ENCODE measurements at regions not wholly inside any gene's neighbourhood (a gene's known extent, or its start where the extent isn't known, plus 50 kb on each side); places are given as distances from the start of the nearest gene placed in this dataset.

DNA sequence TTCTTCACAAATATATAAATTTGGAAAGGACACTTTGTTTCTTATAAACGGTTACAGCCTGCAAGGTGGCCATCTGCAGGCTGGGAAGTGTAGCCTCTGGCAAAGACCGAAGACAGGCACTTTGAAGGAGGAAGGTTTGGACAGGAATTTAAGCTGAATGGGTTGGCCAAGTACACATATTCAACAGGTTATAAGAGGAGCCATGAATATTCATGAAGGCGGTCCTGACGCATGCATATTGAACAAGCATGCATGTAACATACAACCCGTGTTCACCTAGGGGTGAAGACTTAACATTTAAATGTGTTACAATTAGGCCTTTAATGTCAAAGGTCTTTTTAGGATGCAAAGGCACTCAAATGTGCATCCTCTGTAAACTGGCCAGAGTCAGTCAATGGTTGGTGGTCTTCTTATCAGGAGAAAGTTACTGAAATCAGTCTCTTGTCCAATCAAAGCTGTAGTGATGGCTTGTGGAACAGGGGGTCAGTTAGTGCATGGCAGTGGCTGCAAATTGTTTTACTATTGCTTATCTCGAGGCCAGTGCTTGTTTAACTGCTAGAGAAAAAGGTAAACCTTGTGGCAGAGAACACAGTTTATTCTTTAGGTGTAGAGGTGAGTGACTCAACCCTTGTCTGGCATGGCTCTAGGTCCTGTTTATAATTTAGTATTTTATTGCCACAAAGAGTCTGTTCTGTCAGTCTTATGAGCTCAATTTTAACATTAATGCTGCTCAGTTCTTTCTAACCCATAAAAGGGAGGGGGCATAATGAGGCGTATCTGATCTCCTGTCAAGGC is 70.3 kb upstream of the F3 start:
- DNase-seq: no peak

DNA sequence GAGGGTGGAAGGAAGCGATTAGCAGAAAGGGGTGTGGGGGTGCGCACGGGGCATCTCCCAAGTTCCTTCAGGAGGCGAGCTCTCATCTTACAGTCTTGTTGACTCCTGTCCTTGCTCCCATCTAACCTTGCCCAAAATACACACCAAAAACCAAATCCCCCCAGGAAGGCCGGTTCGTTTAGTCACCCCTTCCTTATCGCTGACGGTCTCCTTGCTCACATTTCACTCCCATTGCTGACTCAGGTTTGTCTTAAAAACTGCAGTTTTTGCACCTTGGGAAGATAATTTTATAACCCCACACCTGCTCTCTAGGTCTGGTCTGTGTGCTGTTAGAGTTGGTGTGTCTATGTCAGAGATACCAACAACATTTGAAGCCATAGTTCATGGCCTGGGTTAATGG is 68.1 kb upstream of the F3 start:
- DNase-seq: no peak

DNA sequence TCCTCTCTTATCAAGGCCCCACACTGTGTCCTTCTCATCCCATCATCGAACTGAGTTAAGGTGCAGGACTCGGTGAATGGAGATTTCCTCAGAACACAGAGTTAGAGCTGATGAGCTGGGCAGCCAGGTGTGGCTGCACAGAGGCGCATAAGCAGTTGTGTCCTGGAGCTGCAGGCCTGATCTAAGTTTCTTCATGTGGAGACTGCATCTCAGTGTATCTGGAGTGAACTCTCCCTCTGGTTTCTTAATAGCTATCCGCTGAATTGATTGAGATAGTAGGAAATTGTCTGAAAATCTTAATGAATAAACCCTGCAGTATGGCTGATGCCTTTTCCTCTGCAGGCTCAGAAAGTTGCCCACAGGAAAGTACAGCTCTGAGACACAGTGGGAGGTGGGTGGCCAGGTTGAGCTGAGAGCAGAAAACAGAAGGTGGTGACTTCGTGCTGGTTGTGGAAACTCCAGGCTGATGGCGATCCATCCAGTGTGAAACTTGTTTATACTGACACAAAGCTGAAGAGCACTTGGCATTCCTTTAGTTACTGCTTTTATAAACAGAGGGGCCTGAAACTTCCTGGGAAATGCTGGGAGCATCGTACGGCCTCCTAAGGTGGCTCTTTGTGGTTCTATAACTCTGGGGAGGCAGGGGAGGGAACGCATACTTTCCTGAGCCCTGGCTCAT is 67.4 kb upstream of the F3 start:
- DNase-seq: no peak

DNA sequence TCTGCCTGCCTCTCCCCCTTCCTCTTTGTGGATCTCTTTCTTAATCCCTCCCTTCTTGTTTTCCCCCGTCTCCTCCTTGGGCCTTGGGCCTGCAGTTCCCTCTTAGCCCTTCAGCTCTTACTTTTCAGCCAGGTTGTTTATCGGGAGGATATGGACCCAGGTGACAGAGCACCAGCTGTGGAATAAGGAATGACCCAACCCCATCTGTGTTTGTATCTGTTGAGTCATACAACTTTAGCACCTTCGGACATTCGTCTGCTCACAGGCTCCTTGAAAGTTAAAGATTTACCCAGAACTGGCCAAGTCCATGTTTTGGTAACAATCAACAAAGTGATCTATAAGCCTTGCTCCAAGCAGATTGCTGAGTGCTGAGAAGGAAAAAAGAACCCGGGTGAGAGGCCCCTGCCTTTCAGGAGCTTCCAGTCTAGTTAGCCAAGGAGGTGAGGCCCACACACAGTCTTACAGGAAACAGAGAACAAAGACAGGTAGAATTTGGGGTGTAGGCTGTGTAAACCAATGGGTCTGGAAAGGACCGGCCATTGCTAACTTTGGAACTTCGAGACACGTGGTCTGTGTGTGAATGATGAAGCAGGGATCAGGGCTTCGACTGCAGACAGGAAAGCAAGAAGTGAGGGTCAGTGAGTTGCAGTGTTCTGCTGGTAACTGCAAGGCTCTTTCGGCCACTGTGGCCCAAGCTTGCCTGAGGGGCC is 66.7 kb upstream of the F3 start:
- DNase-seq: no peak

DNA sequence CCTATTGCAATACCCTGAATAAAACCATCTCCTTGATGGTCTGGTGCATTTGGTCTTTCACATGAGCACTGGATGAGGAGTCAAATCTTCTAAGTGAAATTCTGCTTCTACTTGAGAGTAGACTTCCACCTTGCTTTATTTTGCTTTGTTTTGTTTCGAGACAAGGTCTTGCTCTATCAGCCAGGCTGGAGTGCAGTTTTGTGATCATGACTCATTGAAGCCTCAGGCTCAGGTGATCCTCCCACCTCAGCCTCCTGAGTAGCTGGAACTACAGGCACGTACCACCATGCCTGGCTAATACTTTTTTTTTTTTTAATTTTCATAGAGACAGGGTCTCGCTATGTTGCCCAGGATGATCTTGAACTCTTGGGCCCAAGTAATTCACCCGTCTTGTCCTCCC is 65.8 kb upstream of the F3 start:
- no peak for DNase-seq

DNA sequence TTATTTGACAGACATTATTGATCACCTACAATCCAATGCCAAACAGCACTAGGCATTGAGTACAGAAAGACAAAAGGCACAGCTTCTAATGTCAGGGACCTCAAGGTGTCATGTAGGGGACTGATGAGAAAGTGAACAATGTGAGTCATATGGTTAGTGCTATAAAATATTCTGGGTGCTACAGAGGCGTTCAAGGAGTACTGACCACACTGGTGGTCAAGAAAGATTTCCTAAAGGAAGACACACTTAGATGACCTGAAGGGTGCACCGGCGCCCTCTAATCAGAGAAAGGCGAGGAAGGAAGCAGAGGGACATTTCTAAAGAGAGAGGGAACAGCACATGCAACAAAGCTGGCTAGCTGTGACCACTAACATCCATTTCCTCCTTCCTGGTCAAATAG is 64.9 kb upstream of the F3 start:
- DNase-seq: no peak

DNA sequence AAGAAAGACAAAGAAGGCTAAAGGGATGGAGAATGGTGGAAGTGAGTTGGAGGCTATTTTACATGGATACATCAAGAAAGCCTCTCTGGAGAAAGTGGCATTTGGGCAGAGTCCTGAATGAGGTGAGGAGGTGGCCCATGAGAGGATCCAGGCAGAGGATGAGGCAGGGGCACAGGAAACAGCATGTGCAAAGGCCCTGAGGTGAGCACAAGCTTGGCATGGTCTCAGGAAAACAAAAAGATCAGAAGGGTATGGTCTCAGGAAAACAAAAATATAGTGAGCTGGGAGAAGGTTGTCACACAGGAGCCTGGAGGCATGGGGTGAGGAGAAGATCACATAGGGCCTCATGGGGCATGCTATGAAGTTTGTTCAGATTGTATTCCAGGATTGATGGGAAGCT is 62.1 kb upstream of the F3 start:
- DNase-seq: no peak

DNA sequence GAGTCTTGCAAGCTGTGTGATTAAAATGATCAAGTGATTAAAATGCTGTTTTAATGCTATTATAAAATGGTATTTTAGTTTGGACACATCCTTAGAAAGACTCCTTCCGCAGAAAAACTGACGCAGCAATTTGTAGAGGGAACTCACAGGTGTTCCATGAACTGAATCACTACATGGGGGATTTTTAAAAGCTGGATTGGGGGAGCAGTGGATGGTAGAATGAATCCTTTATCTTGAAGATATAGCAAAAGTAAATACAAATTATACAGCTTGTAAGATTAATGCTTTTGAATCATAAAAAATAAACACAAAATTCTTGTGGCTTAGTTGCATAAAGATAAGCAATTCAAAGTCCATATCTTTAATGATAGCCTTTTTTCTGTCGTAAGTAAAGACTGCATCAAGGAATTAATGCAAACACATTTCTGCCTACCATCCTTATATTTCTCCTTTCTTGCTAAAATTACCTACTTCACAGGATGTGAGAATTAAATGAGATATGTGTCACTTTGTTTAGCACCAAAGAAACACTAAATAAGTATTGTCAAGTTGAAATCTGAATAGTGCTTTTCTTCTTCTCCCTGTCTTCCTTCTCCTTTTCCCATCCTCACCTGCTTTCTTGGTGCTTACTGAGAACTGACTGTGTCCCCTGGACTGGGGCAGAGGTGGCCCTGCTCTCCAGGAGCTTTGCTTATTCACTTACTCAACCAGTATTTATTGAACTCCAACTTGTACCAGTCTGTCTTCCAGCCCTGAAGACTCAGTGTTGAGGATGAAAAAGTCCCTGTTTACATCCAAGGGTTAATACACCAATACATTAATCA is 61.5 kb upstream of the F3 start:
- DNase-seq: no peak

DNA sequence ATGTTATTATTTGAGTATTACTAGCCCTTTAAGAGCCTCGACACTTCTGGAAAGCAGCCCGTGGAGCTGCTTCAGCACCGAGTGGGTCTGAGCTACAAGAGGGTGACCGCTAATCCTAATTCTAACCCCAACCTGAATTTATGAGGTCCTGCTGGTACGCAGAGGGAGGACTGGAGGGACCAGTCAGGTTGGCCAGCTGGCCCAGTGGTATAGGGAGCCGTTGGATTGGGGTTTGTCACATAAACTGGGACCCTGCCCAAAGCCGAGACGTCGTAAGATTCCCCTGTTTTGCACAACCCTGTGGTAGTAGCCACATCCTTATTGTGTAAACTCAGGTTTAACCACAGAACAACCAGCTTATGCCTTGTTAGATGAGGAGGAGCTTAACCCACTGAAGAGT is 60.8 kb upstream of the F3 start:
- DNase-seq: no peak

DNA sequence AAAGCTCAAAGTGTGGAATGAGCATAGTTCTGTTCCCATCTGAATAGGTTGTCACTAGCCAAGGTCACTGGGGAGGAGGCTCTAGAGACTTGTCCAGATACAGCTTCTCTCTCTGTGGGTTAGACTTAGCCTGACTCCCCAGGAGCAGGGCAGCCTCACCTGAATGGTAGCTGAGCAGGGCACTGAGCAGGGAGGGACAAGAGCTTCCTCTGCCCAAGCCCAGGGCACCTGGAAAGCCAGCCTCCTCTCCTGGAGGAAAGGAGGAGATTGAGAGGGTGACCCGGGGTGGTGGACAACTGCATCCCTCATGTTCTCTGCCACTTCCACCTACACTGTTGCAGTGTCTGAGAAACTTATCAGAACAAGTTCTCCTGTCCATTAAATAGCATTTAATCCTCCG is 59.0 kb upstream of the F3 start:
- no peak for DNase-seq

DNA sequence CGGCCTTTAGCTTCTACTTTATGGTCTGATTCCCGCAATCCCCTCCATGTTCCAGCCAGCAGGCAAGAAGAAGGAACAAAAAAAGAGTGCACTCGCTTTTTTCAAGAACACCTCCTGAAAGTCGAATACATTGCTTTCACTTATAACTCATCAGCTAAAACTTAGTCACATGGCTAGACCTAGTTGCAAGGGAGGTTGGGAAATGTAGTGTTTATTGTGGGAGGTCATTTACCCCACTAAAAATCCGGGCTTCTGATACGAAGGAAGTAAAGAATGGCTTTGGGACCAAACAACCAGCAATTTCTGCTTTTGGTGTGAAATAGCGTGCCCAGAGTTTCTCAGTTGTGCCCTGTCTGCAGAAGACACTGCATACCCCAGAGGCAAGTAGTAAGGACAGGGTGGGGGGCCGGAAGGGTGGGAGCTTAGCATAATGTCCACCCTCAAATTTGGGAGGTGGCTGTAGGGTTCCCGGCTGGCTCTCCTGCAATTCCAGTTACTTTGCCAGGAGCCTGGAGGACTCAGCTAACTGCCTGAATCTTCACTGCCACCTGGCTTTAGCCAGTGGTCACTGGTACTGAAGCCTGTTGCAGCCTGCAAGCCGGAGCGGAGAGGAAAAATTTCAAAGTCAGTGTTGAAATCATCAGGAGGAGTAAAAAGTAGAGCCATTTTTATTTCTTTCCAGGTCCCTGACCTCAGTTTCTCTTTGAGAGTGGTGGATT is 57.7 kb upstream of the F3 start:
- no peak for DNase-seq

DNA sequence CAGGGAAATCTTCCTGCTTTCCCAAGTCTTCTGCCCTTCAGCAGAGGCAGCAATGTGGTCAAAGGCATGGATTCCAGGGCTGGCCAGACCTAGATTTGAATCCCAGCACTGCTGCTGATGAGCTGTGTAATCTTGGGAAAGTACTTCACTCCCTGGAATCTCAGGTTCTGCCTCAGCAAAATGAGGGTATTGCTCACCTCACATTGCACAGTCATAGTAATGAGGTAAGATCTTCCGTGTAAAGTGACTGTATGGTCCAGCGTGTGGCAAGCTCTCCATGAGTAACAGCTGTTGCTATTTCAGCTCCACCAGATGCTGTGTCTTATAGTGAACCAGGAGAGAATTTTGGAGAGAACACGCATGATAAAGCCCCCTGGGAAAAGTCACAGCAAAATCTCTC is 56.1 kb upstream of the F3 start:
- no peak for DNase-seq

DNA sequence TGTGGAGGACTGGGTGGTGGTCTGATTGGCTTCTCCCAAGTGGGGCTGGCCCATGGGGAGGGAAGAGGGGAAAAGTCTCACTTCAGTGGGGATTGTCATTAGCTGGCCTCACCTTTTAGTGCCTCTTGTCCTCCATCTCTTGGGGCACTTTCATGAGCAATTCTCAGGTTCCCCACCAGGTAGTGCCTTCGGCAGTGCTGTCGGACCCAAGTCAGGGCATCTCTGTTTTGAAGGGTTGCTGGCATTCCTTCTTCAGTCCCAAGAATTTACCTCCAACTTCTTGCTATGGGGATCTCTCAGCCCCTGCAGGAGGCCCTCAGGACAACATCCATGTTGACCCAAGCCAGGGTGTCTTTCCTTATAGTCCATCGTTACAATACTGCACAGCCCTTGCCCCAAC is 54.7 kb upstream of the F3 start:
- DNase-seq: no peak

DNA sequence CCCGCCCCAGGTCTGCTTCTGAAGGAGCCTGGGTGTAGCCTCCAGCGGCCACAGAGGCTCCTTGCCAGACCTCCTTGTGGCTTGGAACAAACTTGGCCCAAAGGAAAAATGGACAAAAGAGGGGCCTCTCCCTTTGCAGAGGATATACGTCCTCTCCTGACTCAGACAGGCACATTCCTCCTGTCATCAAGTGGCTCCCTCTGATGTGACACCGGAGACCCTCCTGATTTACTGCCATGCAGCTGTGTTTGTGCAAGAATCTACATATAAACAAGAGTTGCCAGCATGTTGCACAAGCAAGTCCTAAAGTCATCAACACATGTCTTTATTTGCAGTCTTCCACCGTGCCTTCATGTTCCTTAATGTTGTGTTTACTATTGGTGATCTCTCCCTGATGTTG is 54.1 kb upstream of the F3 start:
- DNase-seq: no peak

DNA sequence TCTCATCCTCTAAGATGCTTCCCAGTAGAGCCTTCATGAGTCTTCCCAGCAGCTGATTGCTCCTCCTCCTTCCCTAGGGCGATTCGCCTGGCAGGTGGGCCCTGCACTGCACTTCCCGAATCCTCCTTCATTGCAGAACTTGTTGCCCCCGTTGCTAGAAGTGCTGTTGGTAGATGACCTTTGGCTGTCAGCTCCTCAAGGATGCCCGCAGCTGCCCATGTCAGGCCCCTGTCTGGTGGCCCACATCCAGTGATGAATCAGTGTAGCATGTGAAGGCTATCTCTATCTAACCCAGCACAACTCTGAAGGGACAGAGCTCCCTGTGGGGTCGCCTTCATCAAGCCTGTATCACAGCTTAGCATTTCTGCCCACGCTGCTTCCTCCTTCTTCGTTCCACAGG is 52.1 kb upstream of the F3 start:
- no peak for DNase-seq

DNA sequence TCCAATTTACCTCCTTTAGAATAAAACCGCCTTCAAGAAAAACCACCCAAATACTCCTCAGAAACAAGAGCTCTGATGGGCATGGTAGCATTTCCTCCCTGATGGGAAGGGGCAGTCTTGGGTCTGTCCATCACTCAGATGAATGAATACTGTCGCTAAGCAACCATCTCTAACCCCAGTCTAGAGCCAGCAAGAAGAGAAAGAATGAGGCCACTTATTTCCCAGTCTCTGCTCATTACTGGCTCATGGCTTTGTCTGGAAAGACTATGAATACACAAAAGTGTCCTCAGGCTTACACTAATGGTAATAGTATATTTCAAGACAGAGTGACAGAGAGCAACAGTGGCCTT is 51.0 kb upstream of the F3 start:
- DNase-seq: no peak

DNA sequence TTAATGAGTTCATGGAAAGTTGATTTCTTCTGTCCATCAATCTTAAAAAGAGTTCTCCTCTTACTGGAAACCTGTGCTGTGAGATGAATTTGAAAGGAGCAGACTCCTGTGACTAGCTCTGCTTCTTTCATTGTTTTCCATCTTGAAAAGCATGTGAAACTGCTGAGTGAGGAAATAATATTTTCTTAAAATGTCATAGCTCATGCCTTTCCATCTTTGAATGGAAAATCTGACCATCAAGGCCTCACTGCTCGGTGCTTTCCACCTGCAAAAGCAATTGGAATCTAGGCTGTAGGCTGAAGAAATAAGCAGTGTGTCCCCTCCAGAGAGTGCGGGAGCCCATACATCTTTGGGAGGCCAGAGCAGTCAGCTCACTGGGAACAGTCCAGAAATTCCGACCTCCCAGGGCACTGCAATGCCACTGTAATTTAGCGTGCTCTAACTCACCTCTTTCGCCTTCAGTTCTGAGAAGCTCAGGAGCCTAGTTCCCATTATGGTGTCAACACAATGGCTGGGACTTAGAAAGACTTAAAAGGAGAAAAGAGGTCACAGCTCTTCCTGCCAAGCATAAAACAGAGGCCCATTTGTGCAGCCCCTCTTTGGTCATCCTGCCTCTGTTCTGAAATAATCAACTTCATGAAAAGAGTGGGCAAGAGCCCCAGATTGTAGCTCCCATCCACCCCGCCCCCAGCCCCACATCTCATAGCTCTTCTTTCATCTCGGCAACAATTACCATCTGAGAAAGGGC is 50.4 kb upstream of the F3 start:
- DNase-seq: no peak

Data from COR-L47 (cell line).